Loucy (cell line): ENCODE measurements at regions not wholly inside any gene's neighbourhood (a gene's known extent, or its start where the extent isn't known, plus 50 kb on each side); places are given as distances from the start of the nearest gene placed in this dataset.

Experiments used
- EZH2phosphoT487 ChIP-seq: fragments of 200-600 bp; IDR thresholded peaks from 2 replicates; pipeline ENCODE4 v1.6.1; 2018; ENCODE audit warnings: antibody characterized with exemption, mild to moderate bottlenecking, moderate library complexity, borderline replicate concordance
- TF ChIP-seq, protein P1 (sequence below): fragments of 200-600 bp; sonication (generic); conservative IDR thresholded peaks from 2 replicates; pipeline ENCODE4 v1.5.1; 2014; ENCODE audit warnings: mild to moderate bottlenecking, antibody characterized with exemption, low read length

DNA sequence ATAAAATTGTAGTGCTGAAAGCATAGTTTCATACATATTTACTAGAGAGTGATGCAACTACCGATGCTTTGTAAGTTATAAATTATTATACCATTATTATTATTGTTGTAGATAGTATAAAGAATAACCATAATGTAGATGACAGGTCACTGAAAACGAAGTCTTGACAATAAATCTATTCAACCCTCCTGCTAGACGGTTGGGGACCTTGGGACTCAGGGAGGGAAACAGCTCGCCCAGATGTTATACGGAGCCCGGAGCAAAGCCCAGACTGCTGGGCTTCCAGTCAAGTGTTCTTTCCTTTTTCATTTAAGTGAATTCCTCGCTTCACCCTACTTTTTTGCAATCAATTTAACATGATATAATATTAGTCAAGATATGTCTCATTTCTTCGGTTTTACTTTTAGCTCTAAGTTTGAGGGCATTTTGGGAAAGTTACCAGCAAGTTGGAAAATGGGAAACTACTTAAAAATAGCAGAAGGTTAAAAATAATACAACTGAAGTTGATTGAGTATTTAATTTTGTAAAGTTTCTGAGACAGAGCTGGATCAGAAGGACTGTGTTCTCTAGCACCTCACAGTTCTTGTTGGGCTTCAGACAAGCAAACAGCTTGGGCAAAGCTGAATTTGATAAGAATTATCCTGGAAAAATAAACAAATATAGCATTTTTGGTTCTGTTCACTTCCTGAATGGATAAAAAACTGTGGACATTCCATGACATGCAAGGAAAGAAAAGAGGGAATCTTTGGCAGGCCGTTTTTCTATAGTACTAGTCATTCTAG, 173.4 kb upstream of the TP63 start:
- TF ChIP-seq, protein P1, sequence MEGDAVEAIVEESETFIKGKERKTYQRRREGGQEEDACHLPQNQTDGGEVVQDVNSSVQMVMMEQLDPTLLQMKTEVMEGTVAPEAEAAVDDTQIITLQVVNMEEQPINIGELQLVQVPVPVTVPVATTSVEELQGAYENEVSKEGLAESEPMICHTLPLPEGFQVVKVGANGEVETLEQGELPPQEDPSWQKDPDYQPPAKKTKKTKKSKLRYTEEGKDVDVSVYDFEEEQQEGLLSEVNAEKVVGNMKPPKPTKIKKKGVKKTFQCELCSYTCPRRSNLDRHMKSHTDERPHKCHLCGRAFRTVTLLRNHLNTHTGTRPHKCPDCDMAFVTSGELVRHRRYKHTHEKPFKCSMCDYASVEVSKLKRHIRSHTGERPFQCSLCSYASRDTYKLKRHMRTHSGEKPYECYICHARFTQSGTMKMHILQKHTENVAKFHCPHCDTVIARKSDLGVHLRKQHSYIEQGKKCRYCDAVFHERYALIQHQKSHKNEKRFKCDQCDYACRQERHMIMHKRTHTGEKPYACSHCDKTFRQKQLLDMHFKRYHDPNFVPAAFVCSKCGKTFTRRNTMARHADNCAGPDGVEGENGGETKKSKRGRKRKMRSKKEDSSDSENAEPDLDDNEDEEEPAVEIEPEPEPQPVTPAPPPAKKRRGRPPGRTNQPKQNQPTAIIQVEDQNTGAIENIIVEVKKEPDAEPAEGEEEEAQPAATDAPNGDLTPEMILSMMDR = no peak
- TF ChIP-seq EZH2phosphoT487 = no peak
